HG03039 (cell line): ENCODE measurements at regions not wholly inside any gene's neighbourhood (a gene's known extent, or its start where the extent isn't known, plus 50 kb on each side); places are given as distances from the start of the nearest gene placed in this dataset.

Source experiments
- ATAC-seq: cut with Tn5 transposase; IDR thresholded peaks from one replicate; pipeline ENCODE4 v1.9.1; 2021; ENCODE audit warnings: mild to moderate bottlenecking, moderate library complexity; ENCODE audit not compliant: unreplicated experiment

DNA sequence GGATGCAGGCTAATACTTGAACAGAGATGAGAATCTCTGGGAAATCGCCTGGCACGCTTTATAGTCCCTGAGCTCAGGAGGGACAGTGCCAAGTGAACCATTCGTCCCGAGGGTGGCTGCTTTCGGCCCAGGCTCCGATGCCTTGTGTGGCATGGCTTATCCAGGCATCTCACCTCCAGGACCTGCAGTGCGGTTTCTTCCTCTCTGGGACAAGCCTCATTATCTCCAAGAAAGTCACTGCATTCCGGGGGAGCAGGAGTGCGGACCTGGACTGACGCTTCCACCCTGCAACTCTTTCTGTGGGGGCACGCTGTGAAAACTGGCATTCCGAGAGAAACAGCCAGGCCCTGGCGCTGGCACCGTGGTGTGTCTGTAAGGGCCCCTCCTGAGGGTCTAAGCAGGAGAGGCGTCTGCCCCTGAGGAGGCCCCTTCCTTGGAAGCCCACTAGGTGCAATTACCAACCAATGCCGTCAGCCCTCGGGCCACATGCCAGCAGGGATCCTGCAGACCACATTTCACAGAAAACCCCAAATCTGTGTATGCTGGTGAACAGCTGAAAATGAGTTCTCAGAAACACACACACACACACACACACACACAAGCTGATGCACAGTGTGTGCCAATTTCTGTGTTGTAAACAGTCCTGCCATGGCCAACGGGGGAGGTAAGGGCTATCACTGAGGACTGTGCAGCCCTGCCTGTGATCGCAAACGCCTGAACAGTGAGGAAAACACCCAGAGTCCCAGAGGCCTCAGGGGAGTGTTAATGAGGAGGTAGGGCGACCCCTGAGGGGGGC lies 351.9 kb upstream of the SALL3 start:
- no peak for ATAC-seq

- no peak for ATAC-seq
Observed at GRCh38 chr18:78629426-78629825, 350.2 kb upstream of the SALL3 start.

DNA sequence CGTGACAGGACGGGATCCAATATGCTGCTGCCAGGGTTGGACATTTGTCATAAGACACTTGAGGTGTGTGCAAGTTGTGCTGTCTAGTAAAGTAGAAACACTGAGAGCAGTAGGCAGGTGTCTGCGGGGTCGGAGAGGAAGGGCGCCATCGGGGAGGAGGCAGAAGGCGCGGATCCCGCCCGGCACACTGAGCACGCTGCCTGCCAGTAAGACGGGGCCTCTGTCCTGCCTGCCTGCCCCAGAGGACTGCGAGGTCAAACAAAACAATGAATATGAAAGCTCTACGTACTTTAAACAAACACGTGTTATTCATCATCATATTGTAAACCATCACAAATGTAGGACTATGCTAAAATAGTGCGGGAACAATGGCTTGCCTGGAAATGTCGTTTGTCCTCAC lies 349.3 kb upstream of the SALL3 start:
- no peak for ATAC-seq

DNA sequence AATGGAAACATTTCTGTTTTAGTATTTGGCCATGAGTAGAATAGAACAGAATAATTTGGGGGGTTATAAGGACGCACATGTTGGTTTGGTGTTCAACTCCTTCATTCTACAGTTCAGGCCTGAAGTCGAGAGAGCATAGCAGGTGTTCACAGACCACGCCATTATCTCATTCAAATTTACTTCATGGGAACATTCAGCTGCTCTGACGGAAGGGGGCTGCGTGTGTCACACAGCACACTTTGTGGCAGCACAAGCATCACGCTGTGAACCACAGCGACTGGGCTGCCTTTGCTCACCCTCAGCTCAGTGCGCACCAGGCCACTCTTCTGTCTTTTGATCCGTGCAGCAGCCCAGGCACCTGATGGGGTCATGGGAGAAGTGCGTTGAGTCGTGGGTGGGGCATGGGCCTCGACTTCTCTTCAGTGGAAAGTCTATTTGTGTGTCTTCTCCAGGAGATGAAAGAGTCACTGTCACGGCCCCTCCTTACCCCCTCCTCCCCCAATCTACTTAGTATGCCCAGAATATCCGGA lies 348.6 kb upstream of the SALL3 start:
- ATAC-seq = no peak

GRCh38 chr18:78632111-78632541 lies 347.5 kb upstream of the SALL3 start:
- no peak for ATAC-seq

DNA sequence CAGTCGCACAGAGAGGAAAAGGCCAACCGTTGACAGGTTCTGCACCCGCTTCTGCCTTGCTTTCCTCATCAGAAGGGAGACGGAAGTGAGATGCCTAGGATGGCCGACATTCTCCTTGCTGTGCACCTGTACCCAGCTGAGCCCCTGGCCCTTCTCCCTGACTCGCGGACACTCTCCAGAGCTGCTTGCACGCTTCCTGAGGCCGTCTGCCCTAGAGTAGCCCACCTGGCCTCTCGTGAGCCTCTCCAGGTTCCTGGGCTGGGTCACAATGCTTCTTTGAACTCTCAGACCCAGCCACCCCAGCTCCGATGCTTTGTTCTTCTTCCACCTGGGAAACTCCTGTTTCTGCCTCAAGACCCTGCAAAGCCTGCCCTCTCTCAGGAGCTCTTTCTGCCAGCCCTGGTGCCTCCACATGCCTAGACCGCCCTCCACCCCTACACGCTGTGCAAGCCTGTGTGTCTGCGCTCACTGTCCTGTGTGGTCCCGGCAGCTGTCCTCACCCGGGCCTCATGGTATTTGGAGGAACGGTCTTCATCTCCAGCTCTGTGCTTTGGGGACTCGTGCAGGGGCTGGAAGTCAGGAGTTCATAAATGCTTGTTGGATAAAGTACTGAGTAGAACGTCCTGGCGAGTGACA lies 345.4 kb upstream of the SALL3 start:
- ATAC-seq = no peak

DNA sequence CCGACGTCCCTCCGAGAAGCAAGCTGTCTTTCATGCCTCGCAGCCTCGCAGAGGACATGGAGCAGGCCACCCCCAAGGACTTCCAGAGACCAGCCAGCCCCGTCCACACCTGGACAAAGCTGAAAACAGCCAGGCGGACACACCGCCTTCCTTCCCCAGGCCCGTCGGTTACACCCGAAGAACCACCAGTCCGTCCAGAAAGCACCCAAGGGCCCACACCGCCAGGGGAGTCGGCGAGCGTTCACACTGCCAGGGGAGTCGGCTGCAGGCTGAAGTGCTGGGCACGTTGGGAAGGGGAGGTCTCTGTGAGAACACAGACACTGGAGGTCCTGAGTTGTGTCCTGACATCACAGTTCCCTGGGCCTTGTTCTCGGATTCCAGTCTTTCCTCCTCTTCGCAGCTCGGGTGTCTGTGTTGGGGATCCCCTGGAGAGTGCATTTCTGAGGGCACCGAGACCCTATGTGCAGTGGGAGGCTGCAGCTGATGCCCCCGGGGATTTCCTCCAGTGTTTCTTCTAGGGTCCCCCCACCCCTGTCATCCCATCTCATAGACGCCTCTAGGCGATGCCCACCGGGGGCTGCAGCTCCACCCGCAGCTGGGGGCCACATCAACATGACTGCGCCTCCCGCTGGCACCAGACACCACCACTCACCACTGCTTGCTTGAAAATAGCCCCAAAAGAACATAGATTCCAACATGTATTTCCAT lies 344.4 kb upstream of the SALL3 start:
- no peak for ATAC-seq

DNA sequence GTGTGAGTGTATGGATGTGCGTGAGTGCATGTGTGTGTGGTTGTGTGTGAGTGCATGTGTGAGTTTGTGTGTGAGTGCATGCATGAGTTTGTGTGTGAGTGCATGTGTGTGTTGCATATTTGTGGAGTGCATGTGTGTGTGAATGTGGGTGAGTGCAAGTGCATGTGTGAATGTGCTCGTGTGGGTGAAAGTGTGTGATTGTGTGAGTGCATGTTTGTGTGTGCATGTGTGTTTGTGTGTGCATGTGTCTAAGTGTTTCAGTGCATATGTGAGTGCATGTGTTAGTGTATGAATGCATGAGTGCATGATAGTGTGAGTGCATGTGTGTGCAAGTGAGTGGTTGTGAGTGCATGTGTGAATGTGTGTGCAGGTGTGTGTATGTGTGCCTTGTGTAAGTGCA lies 343.4 kb upstream of the SALL3 start:
- ATAC-seq = no peak

- no peak for ATAC-seq
Observed at GRCh38 chr18:78637442-78638402, 341.9 kb upstream of the SALL3 start.

DNA sequence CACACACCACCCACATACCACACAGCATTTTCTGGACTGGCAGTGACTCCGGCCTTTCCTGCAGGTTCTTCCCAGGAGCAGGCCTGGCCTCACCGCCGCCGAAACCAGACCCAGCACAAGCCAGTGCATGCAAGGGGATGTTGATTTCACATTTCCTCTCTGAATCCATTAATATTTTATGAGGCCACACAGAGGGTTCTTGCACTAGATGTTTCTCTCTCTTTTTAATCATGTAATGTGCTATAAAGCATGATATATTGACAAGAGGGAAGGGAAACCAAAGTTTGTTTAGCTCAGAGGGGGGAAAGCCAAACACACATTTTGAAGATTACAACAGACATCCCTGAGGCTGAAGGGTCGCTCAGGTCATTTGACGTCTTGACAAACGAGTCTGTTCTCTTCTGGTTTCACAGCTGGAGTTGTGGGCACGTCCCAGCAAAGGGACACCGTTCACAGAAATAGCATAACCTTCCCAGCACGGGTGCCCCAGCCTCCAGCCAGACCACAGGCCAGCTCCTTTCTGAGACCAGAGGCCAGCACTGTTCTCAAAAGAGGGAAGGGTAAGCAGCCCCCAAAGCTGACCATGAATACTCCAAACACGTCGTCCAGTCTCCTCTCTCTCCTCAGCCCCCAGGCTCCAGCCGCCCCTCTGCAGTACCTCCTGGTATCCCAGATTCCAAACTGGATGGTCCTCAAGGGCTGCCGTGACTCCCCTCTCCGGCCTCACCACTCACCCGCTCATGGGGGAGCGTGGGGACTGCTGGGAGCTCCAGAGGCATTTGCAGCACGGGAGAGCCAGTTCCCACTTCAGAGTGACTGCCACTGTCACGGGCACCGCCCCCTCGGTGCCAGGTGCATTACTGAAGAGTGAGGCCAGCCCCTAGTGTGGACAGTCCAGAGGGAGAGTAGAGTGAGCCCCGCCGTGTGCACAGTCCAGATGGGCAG lies 340.3 kb upstream of the SALL3 start:
- ATAC-seq = no peak

DNA sequence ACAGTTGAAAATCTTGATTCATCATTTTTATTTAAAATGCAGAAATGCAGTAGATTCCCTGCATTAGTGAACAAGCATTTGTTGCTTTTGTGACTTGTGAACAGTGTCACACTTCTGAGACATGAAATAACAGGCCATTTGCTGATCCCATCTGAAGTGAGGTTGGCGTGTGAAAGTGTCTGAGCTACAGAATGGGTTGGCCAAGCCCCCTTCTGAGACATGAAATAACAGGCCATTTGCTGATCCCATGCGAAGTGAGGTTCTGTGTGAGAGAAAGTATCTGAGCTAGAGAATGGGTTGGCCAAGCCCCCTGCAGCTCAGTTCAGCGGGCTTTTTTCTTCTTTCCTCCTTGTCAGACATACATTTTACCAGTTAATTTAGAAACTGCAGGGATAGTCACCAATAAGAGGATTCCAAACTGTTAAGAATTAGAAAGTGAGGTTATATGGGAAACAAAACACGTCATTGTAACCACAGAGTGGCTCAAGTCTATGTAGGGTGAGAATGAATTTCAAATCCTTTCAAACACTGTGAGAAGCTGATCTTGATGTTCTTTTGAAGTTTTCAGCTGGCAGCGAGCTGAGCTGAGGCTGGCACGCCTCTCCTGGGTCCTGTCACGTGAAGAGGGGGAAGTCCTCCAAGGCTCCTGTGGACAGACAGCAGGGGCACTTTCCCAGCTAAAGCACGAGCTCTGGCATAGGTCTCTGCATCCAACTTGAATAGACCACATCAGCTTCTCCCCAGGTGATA lies 339.2 kb upstream of the SALL3 start:
- ATAC-seq = no peak

- no peak for ATAC-seq
Observed at GRCh38 chr18:78641689-78642231, 337.9 kb upstream of the SALL3 start.

- ATAC-seq = no peak
Observed at GRCh38 chr18:78642296-78642951, 337.2 kb upstream of the SALL3 start.

DNA sequence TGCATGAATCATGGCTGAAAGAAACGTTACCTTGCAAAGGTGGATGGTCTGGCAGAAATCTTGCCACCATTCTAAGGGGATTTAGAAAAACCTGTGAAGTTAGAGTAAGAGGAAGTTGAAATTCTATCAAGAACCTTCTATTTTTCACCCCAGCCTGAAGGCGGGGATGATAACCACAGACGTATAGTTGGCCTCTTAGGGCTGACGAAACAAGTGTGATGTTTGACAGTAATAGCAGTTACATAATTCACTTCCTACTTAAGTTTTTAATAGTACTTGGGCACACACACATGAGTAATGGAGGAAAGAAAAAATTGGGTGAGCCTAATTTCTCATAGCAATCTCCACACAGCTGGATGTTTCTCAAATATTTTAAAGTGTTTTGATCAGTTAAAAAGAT lies 336.6 kb upstream of the SALL3 start:
- ATAC-seq = no peak

DNA sequence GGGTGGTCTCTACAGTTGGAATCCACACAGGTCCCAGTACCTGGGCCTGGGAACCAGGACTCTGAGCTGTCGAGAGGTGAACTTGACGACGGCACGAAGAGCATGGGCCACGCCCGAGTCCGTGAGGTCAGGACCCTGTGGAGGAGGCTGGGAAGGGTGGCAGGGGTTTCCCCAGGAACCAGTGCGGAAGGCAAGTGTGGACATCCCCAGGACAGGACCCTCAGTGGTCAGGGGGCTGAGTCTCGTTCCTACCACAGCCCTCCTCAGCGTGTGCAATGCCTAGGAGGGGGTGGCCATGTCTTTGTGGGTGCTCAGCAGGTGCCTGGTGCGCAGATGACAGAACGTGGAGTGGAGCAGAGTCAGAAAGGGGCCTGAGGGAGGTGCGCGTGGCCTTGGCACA lies 335.6 kb upstream of the SALL3 start:
- no peak for ATAC-seq

- ATAC-seq = no peak
Observed at GRCh38 chr18:78645216-78645615, 334.4 kb upstream of the SALL3 start.

DNA sequence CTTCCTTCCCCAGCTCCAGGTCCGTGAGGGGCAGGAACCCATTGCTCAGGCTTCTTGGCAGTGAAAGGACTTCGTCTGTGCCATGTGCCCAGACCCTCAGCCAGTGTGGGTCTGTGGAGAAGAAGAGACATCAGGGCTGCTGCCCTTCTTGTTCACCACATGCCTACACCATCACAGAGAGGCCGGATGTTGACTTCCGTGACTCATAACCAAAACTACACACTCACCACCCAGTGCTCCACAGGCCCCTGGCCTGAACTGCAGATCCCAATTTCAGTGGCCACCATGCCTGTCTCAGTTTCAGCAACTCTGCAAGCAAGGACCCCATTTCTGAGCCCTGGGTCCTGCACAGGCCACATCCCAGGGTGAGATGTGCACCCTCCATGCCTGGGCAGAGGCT lies 332.6 kb upstream of the SALL3 start:
- ATAC-seq = no peak

GRCh38 chr18:78649421-78649820 lies 330.2 kb upstream of the SALL3 start:
- no peak for ATAC-seq
